GM12874 (cell line): ENCODE measurements at regions not wholly inside any gene's neighbourhood (a gene's known extent, or its start where the extent isn't known, plus 50 kb on each side); places are given as distances from the start of the nearest gene placed in this dataset.

Experiments
- CTCF ChIP-seq: IDR thresholded peaks from 2 replicates; pipeline ENCODE4 v1.5.1; 2011; ENCODE audit warnings: low read depth, mild to moderate bottlenecking, control low read depth, low read length, moderate library complexity; ENCODE audit not compliant: insufficient read depth

- no peak for TF ChIP-seq CTCF
Observed at GRCh38 chr10:78862328-78862640, 206.5 kb upstream of the ZMIZ1 start.

GRCh38 chr10:78863140-78863905, 205.4 kb upstream of the ZMIZ1 start:
- TF ChIP-seq CTCF = no peak

DNA sequence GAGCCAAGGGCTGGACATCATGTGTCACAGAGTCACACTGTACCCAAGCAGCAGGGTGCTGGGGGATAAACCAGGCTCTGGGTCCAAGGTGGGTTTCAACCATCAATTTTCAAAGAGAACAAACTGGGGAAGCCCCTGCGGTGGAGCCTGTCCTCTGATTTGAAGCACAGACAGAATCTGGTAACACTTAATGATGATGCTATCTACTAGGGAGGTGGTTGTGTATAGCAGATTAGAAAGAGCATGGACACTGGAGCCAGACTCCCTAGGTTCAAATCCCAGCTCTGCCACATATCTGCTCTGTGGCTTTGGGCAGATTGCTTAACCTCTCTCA, 204.9 kb upstream of the ZMIZ1 start:
- no peak for TF ChIP-seq CTCF

DNA sequence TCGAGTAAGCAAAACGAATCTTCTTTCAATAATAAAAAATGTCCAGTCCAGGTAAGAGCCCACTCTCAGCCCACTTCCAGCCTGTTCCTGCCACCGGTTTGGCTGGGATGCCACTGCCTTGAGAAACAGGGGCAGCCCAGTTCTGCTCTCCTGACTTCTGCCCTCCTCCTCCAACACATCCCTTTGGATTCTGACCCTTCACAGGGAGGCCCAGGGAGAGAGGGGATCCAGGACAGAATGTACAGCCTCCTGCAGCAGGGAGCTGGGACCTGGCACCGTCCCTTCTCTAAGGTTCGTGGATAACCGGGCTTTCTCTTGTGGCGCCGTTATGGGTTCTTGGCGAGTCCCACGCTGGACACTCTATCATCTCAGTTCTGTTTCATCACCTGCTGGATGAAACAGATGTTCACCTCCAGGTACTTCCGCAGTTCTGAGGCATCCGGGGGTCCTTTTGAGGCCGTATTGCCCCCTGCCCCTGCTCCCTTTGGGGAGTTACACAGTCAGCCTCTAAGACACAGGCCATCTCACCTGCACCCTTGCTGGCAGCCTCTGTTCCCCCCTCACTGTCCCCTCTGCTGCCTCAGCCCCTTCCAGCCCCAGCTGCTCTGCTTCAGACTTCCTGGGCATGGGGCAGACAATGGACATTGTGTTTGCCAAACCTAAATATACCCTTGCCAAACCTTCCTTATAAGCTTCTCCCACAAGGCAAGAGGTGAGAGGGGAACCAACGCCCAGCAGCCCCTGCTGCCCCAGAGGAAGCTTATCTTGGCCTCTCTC, 203.8 kb upstream of the ZMIZ1 start:
- no peak for TF ChIP-seq CTCF

DNA sequence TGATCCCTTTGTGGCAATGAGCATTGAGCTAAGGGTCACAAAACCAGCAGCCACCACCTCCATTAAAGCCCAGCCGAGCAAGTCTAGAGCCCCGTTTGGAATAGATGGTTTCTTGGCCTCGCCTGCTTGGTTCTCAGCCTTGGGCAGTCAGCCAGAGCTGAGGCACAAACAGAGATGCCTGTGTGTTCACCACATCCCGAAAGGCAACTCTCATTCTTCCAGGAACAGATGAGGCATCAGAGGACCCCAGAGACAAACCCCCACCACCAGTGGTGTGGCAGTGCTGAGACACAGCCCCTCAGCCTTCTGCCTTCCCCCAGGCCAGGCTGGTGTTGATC, 203.3 kb upstream of the ZMIZ1 start:
- TF ChIP-seq CTCF = no peak

DNA sequence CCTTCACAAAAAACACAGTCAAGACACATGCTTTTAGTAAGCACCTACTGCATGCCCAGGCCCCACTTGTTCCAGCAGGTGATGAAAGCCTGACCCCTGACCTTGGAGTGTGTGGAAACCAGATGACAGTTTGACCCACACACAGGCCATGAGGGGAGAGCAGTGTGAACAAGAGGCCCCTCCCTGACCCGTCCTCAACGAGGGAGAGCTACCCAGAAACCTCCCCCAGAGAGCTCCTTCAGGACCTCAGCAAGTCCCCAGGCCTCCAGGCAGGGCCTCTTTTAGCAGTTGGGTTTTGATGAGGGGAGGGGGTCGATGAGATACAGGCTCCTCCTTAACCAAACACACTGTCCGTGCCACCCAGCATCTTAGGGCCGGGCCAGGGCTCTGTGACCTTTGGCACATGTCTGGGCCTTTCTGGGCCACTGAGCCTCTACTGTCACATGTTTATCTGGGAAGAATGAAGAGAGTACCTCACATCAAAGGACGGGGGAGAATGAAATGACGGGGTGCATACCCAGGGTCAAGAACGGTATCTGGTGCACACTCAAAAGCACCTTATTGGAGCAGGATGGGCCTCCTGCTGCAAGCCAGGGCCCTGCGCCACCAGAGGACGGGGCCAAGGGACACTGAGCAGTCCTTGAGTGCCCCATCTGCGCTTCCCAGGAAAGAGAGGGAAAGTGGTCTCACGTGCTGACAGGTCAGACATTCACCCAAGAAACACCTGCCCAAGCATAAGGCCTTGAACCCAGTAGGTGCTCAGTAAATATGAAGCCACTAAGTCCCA, 202.6 kb upstream of the ZMIZ1 start:
- TF ChIP-seq CTCF = no peak

DNA sequence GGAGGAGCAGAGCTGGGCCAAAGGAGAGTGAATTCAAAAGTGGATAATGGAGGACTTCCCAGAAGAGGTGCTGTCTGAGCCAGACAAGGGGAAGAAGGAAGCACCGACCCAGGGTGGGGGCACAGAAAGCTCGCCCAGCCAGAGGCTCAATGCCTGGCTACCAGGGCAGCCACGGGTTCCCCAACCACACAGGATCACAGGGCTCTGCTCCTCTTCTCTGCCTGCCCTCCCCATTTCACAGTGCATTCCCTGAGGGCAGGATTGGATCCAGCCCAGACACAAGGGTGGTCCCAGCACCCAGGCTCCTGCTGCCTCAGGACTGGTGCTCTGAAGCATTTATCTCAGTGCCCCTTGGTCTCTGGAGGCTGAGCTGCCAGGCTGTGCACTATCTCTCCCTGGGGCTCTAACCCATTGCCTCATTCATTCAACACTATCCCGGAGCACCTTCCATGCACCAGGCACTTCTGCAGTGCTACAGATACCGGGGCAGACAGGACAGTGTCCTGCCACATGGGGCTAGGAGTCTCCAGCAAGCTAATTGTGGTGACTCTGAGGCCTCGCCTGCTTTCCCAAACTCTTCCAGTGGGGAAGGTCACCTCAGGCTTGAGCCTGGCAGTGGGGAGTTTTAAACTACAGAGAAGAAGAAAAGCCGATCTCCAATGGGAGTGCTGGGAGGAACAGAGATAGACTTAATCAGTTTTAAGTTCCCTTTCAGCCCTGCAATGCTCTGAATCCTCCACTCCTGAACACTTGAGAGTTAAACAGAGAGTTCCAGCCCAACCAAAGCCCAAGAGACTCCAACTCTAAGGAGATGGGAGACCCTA, 201.8 kb upstream of the ZMIZ1 start:
- TF ChIP-seq CTCF = no peak
